Right renal pelvis (tissue), 4 donors: ENCODE measurements at regions not wholly inside any gene's neighbourhood (a gene's known extent, or its start where the extent isn't known, plus 50 kb on each side); places are given as distances from the start of the nearest gene placed in this dataset.
"Not testable (repeated sequence)": the region's sequence is repeated elsewhere in the genome, so short reads cannot be mapped to it uniquely, and the experiment has no call there.

Experiments
- DNase-seq, 4 donors: peaks; one replicate each; pipeline ENCODE4 v3.0.0-alpha.2; 2013; ENCODE audit warnings: low read depth in 4 of 4, low spot score in 3 of 4, missing footprints in 1 of 4

GRCh38 chr9:33690143-33690933 lies 105.0 kb upstream of the PRSS3 start:
- DNase-seq: no peak

GRCh38 chr9:33695299-33695698 lies 100.1 kb upstream of the PRSS3 start:
- DNase-seq: no peak

GRCh38 chr9:33695856-33696255 lies 99.5 kb upstream of the PRSS3 start:
- no peak for DNase-seq

- DNase-seq: no peak
These were observed 98.2 kb upstream of the PRSS3 start for GRCh38 chr9:33697171-33697570.

- DNase-seq: no peak
These were observed 97.1 kb upstream of the PRSS3 start for GRCh38 chr9:33698267-33698666.

GRCh38 chr9:33700940-33701339 lies 94.4 kb upstream of the PRSS3 start:
- not testable (repeated sequence) for DNase-seq

GRCh38 chr9:33703430-33704102 lies 91.8 kb upstream of the PRSS3 start:
- no peak for DNase-seq

- not testable (repeated sequence) for DNase-seq
These were observed 89.9 kb upstream of the PRSS3 start for GRCh38 chr9:33705440-33705839.

- no peak for DNase-seq
These were observed 86.9 kb upstream of the PRSS3 start for GRCh38 chr9:33708441-33708840.

GRCh38 chr9:33709269-33709668 lies 86.1 kb upstream of the PRSS3 start:
- no peak for DNase-seq

- DNase-seq: not testable (repeated sequence)
These were observed 83.9 kb upstream of the PRSS3 start for GRCh38 chr9:33711418-33711817.

GRCh38 chr9:33714989-33715388 lies 80.4 kb upstream of the PRSS3 start:
- DNase-seq: no peak

GRCh38 chr9:33718987-33719386 lies 76.4 kb upstream of the PRSS3 start:
- no peak for DNase-seq

GRCh38 chr9:33719581-33720374 lies 75.6 kb upstream of the PRSS3 start:
- DNase-seq: no peak

GRCh38 chr9:33721674-33722358 lies 73.5 kb upstream of the PRSS3 start:
- peak; percentile 55 to 79 (median 62) for DNase-seq

- no peak for DNase-seq
These were observed 73.0 kb upstream of the PRSS3 start for GRCh38 chr9:33722359-33722675.

- no peak for DNase-seq
These were observed 66.7 kb upstream of the PRSS3 start for GRCh38 chr9:33728613-33729012.

GRCh38 chr9:33731142-33731541 lies 64.2 kb upstream of the PRSS3 start:
- DNase-seq: no peak

GRCh38 chr9:33731625-33732024 lies 63.7 kb upstream of the PRSS3 start:
- DNase-seq: no peak

- not testable (repeated sequence) for DNase-seq
These were observed 61.0 kb upstream of the PRSS3 start for GRCh38 chr9:33734247-33734940.
